ENCODE measurements at regions not wholly inside any gene's neighbourhood (a gene's known extent, or its start where the extent isn't known, plus 50 kb on each side); places are given as distances from the start of the nearest gene placed in this dataset.

GRCh38 chr21:22791376-22791775, 1793.2 kb downstream of the NCAM2 start:
- no peak for TF ChIP-seq BHLHE40 (IDR thresholded peaks at IDR 0.05; ENCODE audit: borderline replicate concordance)
- TF ChIP-seq ELF4 (IDR thresholded peaks at IDR 0.05) = no peak
- no peak for TF ChIP-seq LEF1 (IDR thresholded peaks at IDR 0.05; ENCODE audit: borderline replicate concordance)
- TF ChIP-seq ZNF384 (IDR thresholded peaks at IDR 0.05) = no peak
- TF ChIP-seq SP1 (IDR thresholded peaks at IDR 0.05) = no peak
- TF ChIP-seq FOXA1 (IDR thresholded peaks at IDR 0.05) = no peak
- no peak for TF ChIP-seq L3MBTL2 (conservative IDR thresholded peaks at IDR 0.05)
